Trophoblast cell (in vitro differentiated cells and primary cell): ENCODE measurements at regions not wholly inside any gene's neighbourhood (a gene's known extent, or its start where the extent isn't known, plus 50 kb on each side); places are given as distances from the start of the nearest gene placed in this dataset.
"Not testable (repeated sequence)": the region's sequence is repeated elsewhere in the genome, so short reads cannot be mapped to it uniquely, and the experiment has no call there.

ENCODE experiments used
- DNase-seq, 2 donors: peaks; one replicate each; pipeline ENCODE4 v3.0.0-alpha.2; 2016
- H2AFZ ChIP-seq: 2 replicates; pipeline ENCODE4 v1.6.1; 2013; ENCODE audit warnings: low read length, moderate library complexity, mild to moderate bottlenecking; ENCODE audit not compliant: insufficient read depth, poor library complexity
- H2AK5ac ChIP-seq: 2 replicates; pipeline ENCODE4 v1.6.1; 2013; ENCODE audit warnings: mild to moderate bottlenecking, low read length
- H2BK120ac ChIP-seq: 2 replicates; pipeline ENCODE4 v1.6.1; 2013; ENCODE audit warnings: low read length, mild to moderate bottlenecking, moderate library complexity; ENCODE audit not compliant: insufficient read depth, poor library complexity
- H2BK12ac ChIP-seq: 2 replicates; pipeline ENCODE4 v1.6.1; 2013; ENCODE audit warnings: mild to moderate bottlenecking, low read length, moderate library complexity
- H2BK5ac ChIP-seq: 2 replicates; pipeline ENCODE4 v1.6.1; 2013; ENCODE audit warnings: low read length, low read depth, moderate library complexity, mild to moderate bottlenecking; ENCODE audit not compliant: poor library complexity
- H3K14ac ChIP-seq: 2 replicates; pipeline ENCODE4 v1.6.1; 2013; ENCODE audit warnings: mild to moderate bottlenecking, low read length
- H3K18ac ChIP-seq: 2 replicates; pipeline ENCODE4 v1.6.1; 2013; ENCODE audit warnings: mild to moderate bottlenecking, low read length
- H3K23ac ChIP-seq: 2 replicates; pipeline ENCODE4 v1.6.1; 2013; ENCODE audit warnings: low read length
- H3K27ac ChIP-seq: 2 replicates; pipeline ENCODE4 v1.5.1; 2013; ENCODE audit warnings: low read depth, mild to moderate bottlenecking, inconsistent platforms, low read length, moderate library complexity
- H3K27me3 ChIP-seq: 2 replicates; pipeline ENCODE4 v1.6.1; 2013; ENCODE audit warnings: inconsistent platforms, mild to moderate bottlenecking, low read length, moderate library complexity; ENCODE audit not compliant: insufficient read depth
- H3K36me3 ChIP-seq, 2 experiments: 1 replicate in 1 of 2; 2 replicates in 1 of 2; pipeline ENCODE4 v1.6.1; 2013; ENCODE audit warnings: low read length in 2 of 2, mild to moderate bottlenecking in 2 of 2, moderate library complexity in 1 of 2; ENCODE audit not compliant: insufficient read depth in 2 of 2, control insufficient read depth in 1 of 2
- H3K4ac ChIP-seq: 2 replicates; pipeline ENCODE4 v1.6.1; 2013; ENCODE audit warnings: low read depth, mild to moderate bottlenecking, low read length, moderate library complexity
- H3K4me1 ChIP-seq, 2 experiments: 1 replicate in 1 of 2; 2 replicates in 1 of 2; pipeline ENCODE4 v1.6.1; 2013; ENCODE audit warnings: low read length in 2 of 2, mild to moderate bottlenecking in 2 of 2, moderate library complexity in 1 of 2; ENCODE audit not compliant: insufficient read depth in 2 of 2, control insufficient read depth in 1 of 2
- H3K4me2 ChIP-seq: 2 replicates; pipeline ENCODE4 v1.6.1; 2013; ENCODE audit warnings: inconsistent platforms, mild to moderate bottlenecking, low read length, moderate library complexity
- H3K4me3 ChIP-seq: 2 replicates; pipeline ENCODE4 v1.5.1; 2013; ENCODE audit warnings: mild to moderate bottlenecking, low read depth, low read length, inconsistent platforms
- H3K79me1 ChIP-seq: one replicate; pipeline ENCODE4 v1.6.1; 2013; ENCODE audit warnings: low read length
- H3K79me2 ChIP-seq: 2 replicates; pipeline ENCODE4 v1.6.1; 2013; ENCODE audit warnings: low read length, mild to moderate bottlenecking; ENCODE audit not compliant: control insufficient read depth, insufficient read depth, poor library complexity
- H3K9ac ChIP-seq: 2 replicates; pipeline ENCODE4 v1.6.1; 2013; ENCODE audit warnings: mild to moderate bottlenecking, low read length
- H3K9me3 ChIP-seq: 2 replicates; pipeline ENCODE4 v1.6.1; 2013; ENCODE audit warnings: low read depth, mild to moderate bottlenecking, control low read depth, inconsistent platforms, low read length; ENCODE audit not compliant: insufficient read depth
- H4K12ac ChIP-seq: 2 replicates; pipeline ENCODE4 v1.6.1; 2013; ENCODE audit warnings: low read depth, mild to moderate bottlenecking, low read length, moderate library complexity
- H4K8ac ChIP-seq: 2 replicates; pipeline ENCODE4 v1.6.1; 2013; ENCODE audit warnings: low read depth, mild to moderate bottlenecking, low read length, moderate library complexity
- H4K91ac ChIP-seq: one replicate; pipeline ENCODE4 v1.6.1; 2013; ENCODE audit warnings: low read depth, mild to moderate bottlenecking, low read length, moderate library complexity
- WGBS: extraction: QIAGEN DNeasy Blood & Tissue Kit; methylation state at CpG from one replicate; pipeline ENCODE4 v1.1.7; 2013; ENCODE audit warnings: missing lambda C conversion rate; ENCODE audit not compliant: insufficient read length, insufficient coverage; ENCODE audit errors: extremely low coverage; 5-methylcytosine and 5-hydroxymethylcytosine counted together

GRCh38 chr5:62240494-62240893, 65.5 kb upstream of the KIF2A start:
- not testable (repeated sequence) for H2BK5ac ChIP-seq, H3K4me1 ChIP-seq, H3K18ac ChIP-seq, H4K8ac ChIP-seq, H3K9ac ChIP-seq, H3K9me3 ChIP-seq, H4K91ac ChIP-seq, H3K4me3 ChIP-seq, H4K12ac ChIP-seq, H3K23ac ChIP-seq, H2BK12ac ChIP-seq, H2AK5ac ChIP-seq, DNase-seq, H3K79me1 ChIP-seq, H3K27me3 ChIP-seq, H3K14ac ChIP-seq, H2AFZ ChIP-seq, H3K79me2 ChIP-seq, H2BK120ac ChIP-seq, H3K36me3 ChIP-seq, H3K4ac ChIP-seq, H3K27ac ChIP-seq, H3K4me2 ChIP-seq
- no CpG with 5 or more reads among the region's 3 CpGs for WGBS

DNA sequence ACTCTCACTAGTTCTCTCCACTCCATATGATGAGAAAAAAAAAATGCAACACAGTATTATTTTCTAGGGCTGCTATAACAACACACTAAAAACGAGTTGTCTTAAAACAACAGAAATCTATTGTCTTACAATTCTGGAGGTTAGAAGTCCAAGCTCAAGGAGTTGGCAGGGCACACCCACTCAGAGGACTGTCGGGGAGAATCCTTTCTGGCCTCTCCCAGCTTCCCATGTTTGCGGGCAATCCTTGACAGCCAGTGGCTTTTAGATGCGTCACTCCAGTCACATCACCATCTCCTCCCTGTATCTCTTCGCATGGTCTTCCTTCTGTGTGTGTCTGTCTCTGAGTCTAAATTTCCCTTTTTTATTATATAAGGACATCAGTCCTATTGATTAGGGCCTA, 64.0 kb upstream of the KIF2A start:
- not testable (repeated sequence) for H3K14ac ChIP-seq, H3K27me3 ChIP-seq, H4K12ac ChIP-seq, H3K9ac ChIP-seq, H2BK12ac ChIP-seq, H3K23ac ChIP-seq, H3K18ac ChIP-seq, H3K4ac ChIP-seq, H4K91ac ChIP-seq, H3K9me3 ChIP-seq, H2BK120ac ChIP-seq, H2BK5ac ChIP-seq, H3K79me1 ChIP-seq, H3K79me2 ChIP-seq, H3K4me2 ChIP-seq, H3K36me3 ChIP-seq, H3K27ac ChIP-seq, DNase-seq, H4K8ac ChIP-seq, H2AFZ ChIP-seq, H2AK5ac ChIP-seq, H3K4me3 ChIP-seq, H3K4me1 ChIP-seq
- no CpG with 5 or more reads among the region's 5 CpGs for WGBS

DNA sequence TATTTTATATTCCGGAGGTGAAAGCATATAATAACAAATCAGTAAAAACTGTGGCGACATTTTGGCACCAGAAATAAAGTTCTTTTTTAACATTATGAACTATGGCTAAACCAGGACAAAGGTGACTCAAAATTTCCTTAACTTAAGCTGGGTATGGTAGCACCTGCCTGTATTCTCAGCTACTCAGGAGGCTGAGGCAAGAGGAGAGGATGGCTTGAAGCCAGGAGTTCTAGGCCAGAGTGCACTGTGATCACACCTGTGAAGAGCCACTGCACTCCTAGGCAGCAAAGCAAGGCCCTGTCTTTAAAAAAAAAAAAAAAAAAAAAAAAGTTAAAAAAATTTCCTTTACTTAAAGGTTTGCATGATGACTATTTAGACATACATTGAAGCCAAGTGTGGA, 63.0 kb upstream of the KIF2A start:
- H3K79me1 ChIP-seq, H3K9me3 ChIP-seq, H3K27ac ChIP-seq, DNase-seq, H3K4me3 ChIP-seq, H3K9ac ChIP-seq, H2BK120ac ChIP-seq, H4K91ac ChIP-seq, H2AFZ ChIP-seq, H3K79me2 ChIP-seq, H3K4me2 ChIP-seq, H3K18ac ChIP-seq, H4K12ac ChIP-seq, H2BK5ac ChIP-seq, H4K8ac ChIP-seq, H3K14ac ChIP-seq, H3K27me3 ChIP-seq, H2BK12ac ChIP-seq, H3K4ac ChIP-seq, H3K4me1 ChIP-seq, H3K36me3 ChIP-seq, H3K23ac ChIP-seq, H2AK5ac ChIP-seq: not testable (repeated sequence)
- no CpG with 5 or more reads among the region's 2 CpGs for WGBS

GRCh38 chr5:62248192-62248591, 57.8 kb upstream of the KIF2A start:
- not testable (repeated sequence) for H3K4me1 ChIP-seq, H3K4me2 ChIP-seq, H3K14ac ChIP-seq, H4K12ac ChIP-seq, H3K9ac ChIP-seq, H2AFZ ChIP-seq, H3K9me3 ChIP-seq, DNase-seq, H2AK5ac ChIP-seq, H3K23ac ChIP-seq, H4K91ac ChIP-seq, H2BK12ac ChIP-seq, H3K36me3 ChIP-seq, H3K27ac ChIP-seq, H3K79me1 ChIP-seq, H4K8ac ChIP-seq, H3K4ac ChIP-seq, H3K18ac ChIP-seq, H3K27me3 ChIP-seq, H3K79me2 ChIP-seq, H2BK120ac ChIP-seq, H2BK5ac ChIP-seq, H3K4me3 ChIP-seq
- no CpG with 5 or more reads among the region's 6 CpGs for WGBS
